Cardiac muscle cell (in vitro differentiated cells and primary cell): ENCODE measurements at regions not wholly inside any gene's neighbourhood (a gene's known extent, or its start where the extent isn't known, plus 50 kb on each side); places are given as distances from the start of the nearest gene placed in this dataset.

ENCODE experiments used
- DNase-seq, 2 donors: peaks; one replicate each; pipeline versions ENCODE4 v3.0.0 to v3.0.0-alpha.2; 2010 to 2017; ENCODE audit warnings: low read depth in 1 of 2, low spot score in 1 of 2
- H3K27ac ChIP-seq: fragments of 200-600 bp; sonication (generic); 2 replicates; pipeline ENCODE4 v1.5.1; 2016
- H3K27me3 ChIP-seq: fragments of 200-600 bp; sonication (generic); 2 replicates; pipeline ENCODE4 v1.6.0; 2016; ENCODE audit warnings: control low read depth
- H3K36me3 ChIP-seq: fragments of 200-600 bp; sonication (generic); 2 replicates; pipeline ENCODE4 v1.5.1; 2016; ENCODE audit warnings: control low read depth
- H3K4me1 ChIP-seq: fragments of 200-600 bp; sonication (generic); 2 replicates; pipeline ENCODE4 v1.8.1; 2017; ENCODE audit warnings: low read depth, mild to moderate bottlenecking, mixed run types
- H3K4me3 ChIP-seq: fragments of 200-600 bp; sonication (generic); 2 replicates; pipeline ENCODE4 v1.5.1; 2016; ENCODE audit warnings: mild to moderate bottlenecking
- H3K9me3 ChIP-seq: fragments of 200-600 bp; sonication (generic); 2 replicates; pipeline ENCODE4 v1.5.1; 2017; ENCODE audit warnings: low read depth, mild to moderate bottlenecking, control low read depth
- TF ChIP-seq, protein P1 (sequence below): IDR thresholded peaks from 2 replicates; pipeline ENCODE4 v1.5.1; 2012; ENCODE audit warnings: low read depth, mild to moderate bottlenecking, low read length

DNA sequence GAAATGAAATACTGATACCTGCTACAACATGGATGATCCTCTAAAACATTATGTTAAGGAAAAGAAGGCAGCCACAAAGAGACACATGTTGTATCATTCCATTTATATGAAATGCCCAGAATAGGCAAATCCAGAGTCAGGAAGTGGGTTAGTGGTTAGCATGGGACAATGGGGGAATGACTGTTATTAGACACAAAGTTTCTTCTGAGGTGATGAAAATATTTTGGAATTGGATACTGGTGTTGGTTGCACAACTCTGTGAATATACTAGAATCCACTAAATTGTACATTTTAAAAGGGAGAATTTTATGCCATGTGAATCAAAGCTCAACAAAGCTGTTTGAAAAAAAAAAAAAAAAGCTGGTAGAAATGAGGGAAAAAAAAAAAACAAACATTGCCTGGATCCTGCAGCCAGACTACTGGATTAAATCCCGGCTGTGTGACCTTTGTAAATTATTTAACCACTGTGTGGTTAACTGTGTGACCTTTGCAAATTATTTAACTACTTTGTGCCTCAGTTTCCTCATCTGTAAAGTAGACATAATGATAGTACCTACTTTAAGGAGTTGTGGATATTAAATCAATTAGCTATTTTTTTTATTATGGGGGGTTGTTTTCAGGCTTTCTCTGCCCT is 75.6 kb upstream of the PRICKLE2 start:
- H3K27me3 ChIP-seq = no peaks in the 10 kb centered on the region
- H3K9me3 ChIP-seq = no peaks in the 10 kb centered on the region
- TF ChIP-seq, protein P1, sequence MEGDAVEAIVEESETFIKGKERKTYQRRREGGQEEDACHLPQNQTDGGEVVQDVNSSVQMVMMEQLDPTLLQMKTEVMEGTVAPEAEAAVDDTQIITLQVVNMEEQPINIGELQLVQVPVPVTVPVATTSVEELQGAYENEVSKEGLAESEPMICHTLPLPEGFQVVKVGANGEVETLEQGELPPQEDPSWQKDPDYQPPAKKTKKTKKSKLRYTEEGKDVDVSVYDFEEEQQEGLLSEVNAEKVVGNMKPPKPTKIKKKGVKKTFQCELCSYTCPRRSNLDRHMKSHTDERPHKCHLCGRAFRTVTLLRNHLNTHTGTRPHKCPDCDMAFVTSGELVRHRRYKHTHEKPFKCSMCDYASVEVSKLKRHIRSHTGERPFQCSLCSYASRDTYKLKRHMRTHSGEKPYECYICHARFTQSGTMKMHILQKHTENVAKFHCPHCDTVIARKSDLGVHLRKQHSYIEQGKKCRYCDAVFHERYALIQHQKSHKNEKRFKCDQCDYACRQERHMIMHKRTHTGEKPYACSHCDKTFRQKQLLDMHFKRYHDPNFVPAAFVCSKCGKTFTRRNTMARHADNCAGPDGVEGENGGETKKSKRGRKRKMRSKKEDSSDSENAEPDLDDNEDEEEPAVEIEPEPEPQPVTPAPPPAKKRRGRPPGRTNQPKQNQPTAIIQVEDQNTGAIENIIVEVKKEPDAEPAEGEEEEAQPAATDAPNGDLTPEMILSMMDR = no peak
- H3K36me3 ChIP-seq = no peaks in the 10 kb centered on the region
- peak in 1 of 2 donors; percentile 89 for DNase-seq
- H3K27ac ChIP-seq = no peak overlapping the region
- no peaks in the 10 kb centered on the region for H3K4me1 ChIP-seq
- no peak overlapping the region for H3K4me3 ChIP-seq

DNA sequence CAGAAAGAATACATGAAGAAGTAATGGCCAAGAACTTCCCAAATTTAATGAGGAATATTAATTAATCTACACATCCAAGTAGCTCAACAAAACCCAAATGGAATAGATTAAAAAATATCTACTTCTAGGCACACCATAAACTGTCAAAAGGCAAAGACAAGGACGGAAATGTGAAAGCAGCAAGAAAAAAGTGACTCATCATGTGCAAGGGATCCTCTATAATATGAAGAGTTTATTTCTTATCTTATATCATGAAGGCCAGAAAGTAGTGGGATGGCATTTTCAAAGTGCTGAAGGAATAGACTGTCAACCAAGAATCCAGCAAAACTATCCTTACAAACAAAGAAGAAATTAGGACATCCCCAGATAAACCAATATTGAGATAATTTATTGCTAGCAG is 73.9 kb upstream of the PRICKLE2 start:
- TF ChIP-seq, protein P1 = no peak
- no peak overlapping the region for H3K27ac ChIP-seq

DNA sequence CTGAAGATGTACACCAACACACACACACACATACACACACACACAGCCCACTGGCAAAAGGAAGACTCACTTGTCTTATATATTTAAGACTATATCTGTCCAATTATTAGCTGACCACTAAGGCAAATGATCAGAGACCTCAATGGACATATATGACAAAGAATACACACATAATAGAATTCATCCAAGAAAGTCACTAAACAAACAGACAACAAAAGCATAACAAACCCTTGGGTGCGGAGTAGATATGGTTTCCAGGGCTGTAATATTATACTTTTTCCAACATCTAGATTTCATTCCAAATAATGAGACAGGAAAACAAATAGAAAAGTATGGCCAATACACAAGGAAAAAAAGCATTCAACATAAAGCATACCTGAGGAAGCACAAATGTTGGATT is 72.3 kb upstream of the PRICKLE2 start:
- TF ChIP-seq, protein P1 = no peak
- Histone ChIP-seq H3K9me3 (no peaks in the 10 kb centered on the region), H3K36me3 (no peaks in the 10 kb centered on the region)

More for the DNA sequence above, 73.9 kb upstream of the PRICKLE2 start:
- Histone ChIP-seq H3K36me3 (no peaks in the 10 kb centered on the region), H3K4me3 (no peak overlapping the region), H3K27me3 (no peaks in the 10 kb centered on the region), H3K9me3 (no peaks in the 10 kb centered on the region), H3K4me1 (no peaks in the 10 kb centered on the region)
- DNase-seq = peak in 1 of 2 donors; percentile 32

DNA sequence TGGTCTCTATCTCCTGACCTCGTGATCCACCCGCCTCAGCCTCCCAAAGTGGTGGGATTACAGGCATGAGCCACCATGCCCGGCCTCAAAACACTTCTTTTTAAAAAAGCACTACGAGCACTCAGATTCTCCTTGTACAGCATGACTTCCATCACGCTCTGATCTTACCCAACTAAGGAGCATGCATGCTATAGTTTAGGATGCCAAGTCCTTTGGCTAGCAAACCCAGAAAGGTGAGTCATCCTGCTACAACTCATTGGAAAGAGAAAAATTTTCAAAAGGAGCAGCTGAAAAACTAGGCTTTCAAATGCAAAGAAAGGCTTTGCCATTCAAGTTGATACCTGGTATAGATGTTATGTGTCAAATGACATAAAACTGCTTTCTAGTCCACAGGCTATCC is 70.3 kb upstream of the PRICKLE2 start:
- H3K36me3 ChIP-seq = no peaks in the 10 kb centered on the region
- no peak overlapping the region for H3K27ac ChIP-seq
- peaks cover 6% of the 10 kb centered on the region for H3K4me1 ChIP-seq
- H3K9me3 ChIP-seq = no peaks in the 10 kb centered on the region
- DNase-seq = peak in 1 of 2 donors; percentile 92
- no peak overlapping the region for H3K4me3 ChIP-seq
- TF ChIP-seq, protein P1 = no peak
- no peaks in the 10 kb centered on the region for H3K27me3 ChIP-seq

More for the DNA sequence above, 72.3 kb upstream of the PRICKLE2 start:
- H3K4me3 ChIP-seq = no peak overlapping the region
- no peaks in the 10 kb centered on the region for H3K27me3 ChIP-seq
- no peak for DNase-seq
- peaks cover 1% of the 10 kb centered on the region for H3K4me1 ChIP-seq
- no peak overlapping the region for H3K27ac ChIP-seq

DNA sequence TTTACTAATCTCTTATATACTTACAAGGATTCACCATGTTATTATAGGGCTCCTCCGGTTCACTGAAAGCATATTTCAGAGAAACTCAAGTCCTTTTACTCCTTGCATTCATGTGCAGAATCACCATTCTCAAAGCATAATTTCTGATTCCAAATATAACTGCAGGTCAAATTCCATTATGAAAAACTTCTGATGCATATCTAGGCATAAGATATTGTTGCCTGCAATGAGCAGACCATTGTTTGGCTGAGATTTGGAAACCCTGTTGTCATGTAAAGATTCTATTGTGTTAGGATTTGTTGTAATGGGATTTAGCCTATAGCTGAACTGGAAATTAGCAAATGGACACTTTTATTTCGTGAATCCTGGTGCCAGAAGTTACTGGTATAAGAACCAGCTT is 69.5 kb upstream of the PRICKLE2 start:
- Histone ChIP-seq H3K27ac (no peak overlapping the region), H3K4me3 (no peak overlapping the region), H3K36me3 (no peaks in the 10 kb centered on the region), H3K4me1 (peaks cover 14% of the 10 kb centered on the region), H3K27me3 (no peaks in the 10 kb centered on the region), H3K9me3 (no peaks in the 10 kb centered on the region)
- no peak for DNase-seq
- TF ChIP-seq, protein P1 = no peak
